Left forelimb (tissue), 1 donor: ENCODE measurements at regions not wholly inside any gene's neighbourhood (a gene's known extent, or its start where the extent isn't known, plus 50 kb on each side); places are given as distances from the start of the nearest gene placed in this dataset.
"Not testable (repeated sequence)": the region's sequence is repeated elsewhere in the genome, so short reads cannot be mapped to it uniquely, and the experiment has no call there.

Source experiments
- DNase-seq: peaks from one replicate; pipeline ENCODE4 v3.0.0-alpha.2; 2018; ENCODE audit warnings: low spot score

DNA sequence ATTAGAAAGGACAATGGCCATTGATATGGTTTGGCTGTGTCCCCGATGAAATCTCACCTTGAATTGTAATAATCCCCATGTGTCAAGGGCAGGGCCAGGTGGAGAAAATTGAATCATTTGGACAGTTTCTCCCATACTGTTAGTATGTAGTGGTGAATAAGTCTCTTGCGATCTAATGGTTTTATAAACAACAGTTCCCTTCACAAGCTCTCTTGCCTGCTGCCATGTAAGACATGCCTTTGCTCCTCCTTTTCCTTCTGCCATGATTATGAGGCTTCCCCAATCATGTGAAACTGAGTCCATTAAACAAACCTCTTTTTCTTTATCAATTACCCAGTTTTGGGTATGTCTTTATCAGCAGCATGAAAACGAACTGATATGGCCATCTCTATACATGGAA, 302.7 kb downstream of the SFMBT2 start:
- no peak for DNase-seq

GRCh38 chr10:7107285-7107684, 303.5 kb downstream of the SFMBT2 start:
- no peak for DNase-seq

GRCh38 chr10:7104379-7104778, 306.5 kb downstream of the SFMBT2 start:
- DNase-seq, result not testable (repeated sequence)

DNA sequence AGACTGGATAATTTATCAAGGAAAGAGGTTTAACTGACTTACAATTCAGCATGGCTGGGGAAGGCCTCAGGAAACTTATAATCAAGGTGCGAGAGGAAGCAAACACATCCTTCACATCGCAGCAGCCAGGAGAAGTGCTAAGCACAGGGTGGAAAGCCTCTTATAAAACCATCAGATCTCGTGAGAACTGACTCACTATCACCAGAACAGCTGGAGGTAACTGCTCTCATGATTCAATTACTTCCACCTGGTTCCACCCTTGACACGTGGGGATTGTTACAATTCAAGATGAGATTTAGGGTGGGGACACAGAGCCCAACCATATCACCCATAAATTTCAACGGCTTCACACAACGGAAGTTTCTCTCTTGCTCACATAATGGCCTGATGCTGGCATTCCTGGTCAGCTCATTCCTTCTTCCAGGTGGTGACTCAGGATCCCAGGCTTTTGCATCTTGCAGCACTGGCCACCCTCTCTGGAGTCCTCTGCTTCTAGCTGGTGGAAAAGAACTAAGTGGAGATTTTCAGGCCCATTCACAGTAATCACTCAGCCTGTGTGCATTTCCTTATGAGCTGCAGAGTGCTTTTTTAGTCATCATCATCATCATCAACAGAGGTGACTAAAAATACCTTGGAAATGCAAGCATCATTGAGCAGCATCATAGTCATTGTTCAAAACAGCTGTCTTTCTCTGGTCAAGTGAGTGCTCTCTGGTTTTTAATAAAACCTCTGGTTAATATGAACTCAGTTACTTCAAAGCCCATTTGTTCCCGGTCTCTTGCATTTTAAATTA, 308.1 kb downstream of the SFMBT2 start:
- no peak for DNase-seq

DNA sequence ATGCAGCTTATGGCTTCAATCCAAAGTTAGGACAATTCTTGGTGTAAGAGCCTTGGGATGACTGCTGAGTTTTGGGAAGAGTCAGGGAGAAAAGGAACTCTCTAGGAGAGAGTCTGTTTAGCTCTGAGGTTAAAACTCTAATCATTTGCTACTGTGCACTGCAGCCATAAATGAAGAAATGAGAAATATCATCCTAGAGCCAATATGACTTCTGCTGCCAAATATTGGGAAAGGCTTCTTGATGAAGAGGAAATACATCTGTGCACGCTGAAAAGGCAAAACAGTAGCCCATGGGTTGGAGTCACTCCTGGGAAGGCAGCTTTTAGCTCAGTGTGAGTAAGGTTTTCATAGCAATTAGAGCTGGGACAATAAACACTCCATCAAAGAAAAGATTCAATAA, 308.8 kb downstream of the SFMBT2 start:
- DNase-seq, result no peak

DNA sequence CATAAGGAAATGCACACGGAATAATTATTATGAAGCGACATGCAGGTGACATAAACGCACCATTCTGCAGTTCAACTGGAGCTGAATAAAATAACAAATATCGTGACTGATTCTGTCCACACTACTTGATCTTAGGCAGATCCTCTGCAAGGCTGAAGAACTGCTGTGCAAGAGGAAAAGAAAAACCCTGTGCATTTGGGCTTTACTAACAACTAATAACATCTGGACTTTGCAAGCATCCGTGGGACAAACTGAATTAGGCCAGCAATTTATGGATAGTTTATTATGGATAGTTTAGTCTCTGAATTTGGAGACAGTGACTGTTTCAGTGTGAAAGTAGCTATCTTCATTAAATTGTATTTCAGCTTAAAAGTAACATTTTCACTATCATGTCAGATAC, 309.4 kb downstream of the SFMBT2 start:
- no peak for DNase-seq

- no peak for DNase-seq
Observed at GRCh38 chr10:7100032-7100702, 310.7 kb downstream of the SFMBT2 start.

GRCh38 chr10:7098160-7098762, 312.6 kb downstream of the SFMBT2 start:
- no peak for DNase-seq

- no peak for DNase-seq
Observed at GRCh38 chr10:7094781-7095180, 316.1 kb downstream of the SFMBT2 start.

GRCh38 chr10:7093368-7093767, 317.5 kb downstream of the SFMBT2 start:
- DNase-seq, result no peak

DNA sequence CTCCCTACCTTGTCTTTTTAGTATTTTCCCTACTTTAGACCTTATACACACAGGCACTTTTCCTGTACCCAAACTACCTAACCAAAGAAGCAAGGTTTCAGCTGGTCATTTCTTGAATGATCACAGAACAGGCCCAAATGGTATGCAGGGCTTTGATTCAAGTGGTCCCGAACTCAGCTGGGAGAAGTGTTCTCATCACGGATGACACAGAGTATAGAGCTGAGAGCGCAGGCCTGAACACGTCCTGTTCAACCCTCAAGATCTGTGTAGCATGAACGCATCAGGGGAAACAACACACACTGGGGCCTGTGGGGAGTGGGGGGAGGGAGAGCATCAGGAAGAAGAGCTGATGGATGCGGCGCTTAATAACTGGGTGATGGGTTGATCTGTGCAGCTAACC, 318.2 kb downstream of the SFMBT2 start:
- DNase-seq, result no peak

DNA sequence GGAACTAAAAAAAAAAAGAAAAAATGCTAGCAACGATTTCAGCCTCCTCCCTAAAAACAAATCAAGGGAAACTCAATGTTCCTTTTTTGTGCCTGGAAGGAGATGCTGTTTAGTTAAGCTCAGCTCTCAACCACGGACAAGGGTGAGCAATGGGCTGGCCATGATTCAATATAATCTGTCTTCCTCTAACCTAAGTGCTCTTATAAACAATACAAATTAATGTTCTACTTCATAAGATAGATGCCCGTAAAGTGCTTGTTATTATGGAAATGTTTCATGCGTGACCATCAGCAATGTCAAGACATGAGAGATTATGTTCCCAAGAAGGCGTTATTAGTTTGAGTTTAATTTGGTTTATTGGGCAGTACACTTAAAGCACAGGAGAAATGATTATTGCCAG, 320.3 kb downstream of the SFMBT2 start:
- no peak for DNase-seq

- no peak for DNase-seq
Observed at GRCh38 chr10:7085913-7086589, 324.8 kb downstream of the SFMBT2 start.

GRCh38 chr10:7085147-7085912, 325.5 kb downstream of the SFMBT2 start:
- no peak for DNase-seq

DNA sequence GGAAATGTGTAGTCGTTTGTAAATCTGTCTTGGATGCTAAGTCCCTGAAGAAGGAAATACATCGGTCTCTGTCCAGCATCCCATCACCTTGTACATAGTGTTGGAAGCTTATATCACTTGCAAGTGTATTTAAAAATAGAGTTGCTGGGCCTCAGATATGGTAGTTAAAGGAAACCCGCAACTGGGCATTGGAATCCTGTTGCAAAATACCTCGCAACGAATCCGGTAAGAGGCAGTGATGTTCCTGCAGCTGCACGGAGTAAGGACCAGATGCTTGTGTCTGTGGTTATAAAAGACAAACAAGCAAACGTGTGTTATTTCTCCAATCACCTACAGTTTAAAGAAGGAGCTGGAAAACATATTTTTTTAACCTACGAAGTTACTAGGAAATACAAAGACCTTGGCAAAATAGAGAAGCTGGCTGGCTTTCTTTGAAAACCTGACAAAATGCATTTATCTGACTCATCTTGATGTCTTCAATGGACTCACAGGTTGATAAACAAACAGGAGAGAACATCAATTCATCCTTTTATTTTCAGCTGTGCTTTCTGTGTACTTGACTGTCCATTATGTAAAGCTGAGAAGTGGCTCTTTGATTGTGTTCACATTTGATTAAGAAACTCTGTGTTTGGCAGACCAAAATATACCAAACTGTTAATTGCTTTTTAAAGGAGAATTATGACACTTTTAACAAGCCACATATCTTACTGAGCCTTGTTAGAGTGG, 326.4 kb downstream of the SFMBT2 start:
- no peak for DNase-seq

GRCh38 chr10:7082967-7083366, 327.9 kb downstream of the SFMBT2 start:
- no peak for DNase-seq

DNA sequence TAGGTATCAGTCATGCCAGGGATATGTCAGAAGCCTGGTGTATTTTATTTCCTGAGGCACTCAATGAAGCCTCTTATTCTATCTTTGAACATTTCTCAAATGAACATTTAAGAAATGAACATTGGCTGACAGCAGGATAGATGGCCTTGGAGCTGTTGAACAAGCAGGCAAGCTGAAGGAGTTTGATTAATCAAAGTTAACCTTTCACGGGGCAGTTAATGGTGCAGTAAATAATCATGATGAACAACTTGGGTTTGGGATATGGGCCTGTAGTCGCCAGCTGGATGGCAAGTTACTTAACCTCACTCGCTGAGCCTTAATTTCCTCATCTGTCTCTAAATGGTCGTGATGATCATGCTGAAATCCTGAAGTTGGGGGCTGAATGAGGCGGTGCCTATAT, 333.0 kb downstream of the SFMBT2 start:
- DNase-seq, result no peak

DNA sequence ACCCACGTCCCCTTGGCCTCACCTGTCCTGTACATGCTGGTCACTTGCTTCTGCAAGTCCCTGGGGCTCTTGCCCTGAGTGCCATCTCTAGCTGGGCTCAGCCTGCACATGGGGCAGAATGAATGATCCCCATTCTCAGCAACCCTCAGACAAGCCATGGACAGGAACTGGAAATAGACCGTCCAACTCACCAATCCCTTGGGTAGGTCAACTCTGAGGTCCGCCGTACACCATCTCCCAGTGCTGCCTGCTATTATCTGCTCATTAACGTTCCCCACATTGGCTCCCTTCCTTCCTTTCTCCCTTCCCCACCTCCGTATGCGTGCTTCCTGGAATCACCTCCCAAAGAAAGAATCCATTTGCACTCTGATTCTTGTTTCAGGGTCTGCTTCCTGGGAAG, 335.0 kb downstream of the SFMBT2 start:
- no peak for DNase-seq

DNA sequence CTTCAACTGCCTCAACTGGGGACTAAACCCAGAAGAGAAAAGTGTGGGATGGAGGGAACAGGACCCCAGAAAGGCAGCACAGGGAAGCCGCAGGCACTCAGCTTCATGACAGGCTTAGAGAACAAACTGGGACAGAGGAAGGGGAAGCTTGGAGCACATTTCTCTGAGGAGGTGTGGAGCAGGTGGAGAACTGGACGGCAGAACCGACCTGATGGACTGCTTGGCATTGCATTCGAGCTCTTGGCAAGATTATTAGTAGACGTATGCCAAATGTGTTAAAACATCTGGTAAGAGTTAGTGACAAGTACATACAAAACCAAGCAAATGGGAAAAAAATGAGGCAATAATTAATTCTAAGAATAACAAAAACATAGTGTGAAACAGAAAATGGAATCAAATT, 335.7 kb downstream of the SFMBT2 start:
- no peak for DNase-seq

- DNase-seq, result no peak
Observed at GRCh38 chr10:7071421-7071820, 339.4 kb downstream of the SFMBT2 start.

DNA sequence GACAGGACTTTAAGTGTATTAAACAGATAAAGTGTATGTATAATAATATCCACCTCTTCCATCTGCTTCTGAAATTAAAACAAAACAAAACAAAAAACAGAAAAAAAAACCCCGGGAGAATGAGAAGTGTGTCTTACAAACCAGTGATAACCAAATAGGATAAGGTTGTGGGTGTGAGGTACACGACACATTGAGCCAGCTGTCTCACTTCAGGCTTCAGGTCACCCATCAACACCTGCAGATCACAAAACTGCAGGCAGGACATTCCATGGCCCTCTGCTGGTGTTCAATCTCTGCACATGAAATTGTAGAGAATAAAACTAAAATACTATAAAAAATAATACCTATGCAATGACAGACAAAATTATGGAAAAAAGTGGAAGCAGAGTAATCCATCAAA, 339.9 kb downstream of the SFMBT2 start:
- DNase-seq, result no peak
